GM21447 (cell line): ENCODE measurements at regions not wholly inside any gene's neighbourhood (a gene's known extent, or its start where the extent isn't known, plus 50 kb on each side); places are given as distances from the start of the nearest gene placed in this dataset.
"Not testable (repeated sequence)": the region's sequence is repeated elsewhere in the genome, so short reads cannot be mapped to it uniquely, and the experiment has no call there.

Experiments
- ATAC-seq: cut with Tn5 transposase; IDR thresholded peaks from one replicate; pipeline ENCODE4 v1.9.1; 2021; ENCODE audit not compliant: unreplicated experiment

- ATAC-seq: no peak
Measured at GRCh38 chr7:32224276-32224675, 154.1 kb upstream of the PDE1C start.

GRCh38 chr7:32223721-32224120, 153.5 kb upstream of the PDE1C start:
- no peak for ATAC-seq

- no peak for ATAC-seq
Measured at GRCh38 chr7:32223071-32223650, 153.0 kb upstream of the PDE1C start.

GRCh38 chr7:32222251-32222900, 152.2 kb upstream of the PDE1C start:
- ATAC-seq: no peak

DNA sequence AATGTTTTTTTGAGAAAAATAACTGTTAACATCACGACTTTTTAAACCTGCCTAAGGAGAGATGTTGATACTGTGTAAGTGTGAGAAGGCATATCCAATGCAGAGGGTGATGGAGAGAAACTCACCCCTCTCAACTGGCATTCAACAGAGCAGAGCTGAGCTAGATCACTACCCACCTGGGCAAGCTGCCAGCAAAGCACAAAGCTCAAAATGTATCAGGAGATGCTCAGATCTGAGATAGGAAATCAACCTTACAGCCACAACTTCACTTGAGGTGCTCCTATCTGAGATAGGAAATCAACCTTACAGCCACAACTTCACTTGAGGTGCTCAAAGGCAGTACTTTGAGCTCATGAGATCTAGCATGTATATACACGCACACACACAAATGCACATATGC, 151.5 kb upstream of the PDE1C start:
- no peak for ATAC-seq

- ATAC-seq: no peak
Measured at GRCh38 chr7:32221056-32221455, 150.8 kb upstream of the PDE1C start.

- ATAC-seq: not testable (repeated sequence)
Measured at GRCh38 chr7:32219831-32220230, 149.6 kb upstream of the PDE1C start.

- ATAC-seq: no peak
Measured at GRCh38 chr7:32219416-32219815, 149.2 kb upstream of the PDE1C start.

- no peak for ATAC-seq
Measured at GRCh38 chr7:32218741-32219288, 148.6 kb upstream of the PDE1C start.

DNA sequence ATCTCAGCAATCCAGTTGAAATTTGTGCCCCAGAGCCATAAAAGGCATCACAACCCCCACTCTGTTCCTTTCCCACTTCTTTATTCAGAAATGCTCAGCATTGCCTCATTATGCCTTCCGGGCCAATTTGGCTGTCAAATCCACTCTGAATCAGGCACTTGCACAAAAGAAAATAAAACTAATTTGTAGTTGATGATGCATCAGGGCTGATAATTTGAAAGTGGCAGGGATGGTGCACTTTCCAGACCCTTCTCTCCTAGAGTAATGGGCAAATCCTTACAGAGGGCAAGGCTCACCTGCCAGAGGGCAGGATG, 147.9 kb upstream of the PDE1C start:
- no peak for ATAC-seq

- ATAC-seq: no peak
Measured at GRCh38 chr7:32217341-32218153, 147.3 kb upstream of the PDE1C start.

DNA sequence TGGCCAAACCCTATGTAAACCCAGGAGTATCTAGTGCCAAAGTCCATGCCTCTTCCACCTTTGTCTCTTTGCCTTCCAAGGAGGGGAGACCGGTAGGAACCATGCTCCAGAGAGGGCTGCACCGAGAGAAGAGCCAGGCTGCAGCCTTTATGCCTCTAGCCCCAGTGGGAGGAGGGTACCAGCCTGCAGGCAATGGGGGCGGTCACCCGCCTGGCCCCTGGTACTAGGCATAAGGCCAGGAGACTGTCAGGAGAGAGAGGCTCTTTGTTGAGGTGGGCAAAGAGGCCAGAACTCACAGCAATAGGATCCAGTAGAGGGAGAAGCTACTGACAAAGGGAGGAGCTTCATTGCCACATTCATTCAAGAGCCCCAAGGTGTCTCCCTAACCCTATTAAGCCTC, 146.6 kb upstream of the PDE1C start:
- no peak for ATAC-seq

DNA sequence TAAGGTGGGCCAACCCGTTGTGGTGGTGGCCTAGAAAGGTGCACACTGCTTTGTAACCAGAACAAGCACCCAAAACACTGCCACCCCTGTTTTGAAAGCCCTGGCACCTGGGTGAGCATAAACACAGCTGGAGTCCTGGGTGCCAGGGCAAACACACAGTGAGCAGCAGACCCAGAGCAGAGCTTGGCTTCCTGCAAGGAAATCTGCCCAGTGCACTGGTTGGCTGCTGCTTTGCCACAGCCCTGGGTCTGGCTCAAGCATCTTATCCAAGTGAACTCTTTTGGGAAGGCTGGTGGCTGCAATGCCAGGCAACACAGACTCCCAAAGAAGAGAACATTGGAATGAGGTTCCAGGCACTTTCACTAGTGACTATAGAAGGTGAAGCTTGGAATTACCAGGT, 145.5 kb upstream of the PDE1C start:
- no peak for ATAC-seq

DNA sequence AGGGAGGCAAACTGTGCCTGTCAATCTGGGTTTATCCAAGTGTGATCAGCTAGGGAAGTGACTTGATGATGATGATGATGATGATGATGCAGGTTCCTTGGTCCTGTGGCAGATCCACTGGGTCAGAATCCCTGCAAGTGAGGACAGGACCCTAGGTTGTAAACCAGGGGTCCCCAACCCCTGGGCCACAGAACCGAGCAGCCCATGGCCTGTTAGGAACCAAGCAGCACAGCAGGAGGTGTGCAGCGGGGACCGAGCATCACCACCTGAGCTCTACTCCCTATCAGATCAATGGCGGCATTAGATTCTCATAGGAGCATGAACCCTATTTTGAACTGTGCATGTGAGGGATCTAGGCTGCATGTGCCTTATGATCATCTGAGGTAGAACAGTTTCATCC, 144.7 kb upstream of the PDE1C start:
- ATAC-seq: no peak

DNA sequence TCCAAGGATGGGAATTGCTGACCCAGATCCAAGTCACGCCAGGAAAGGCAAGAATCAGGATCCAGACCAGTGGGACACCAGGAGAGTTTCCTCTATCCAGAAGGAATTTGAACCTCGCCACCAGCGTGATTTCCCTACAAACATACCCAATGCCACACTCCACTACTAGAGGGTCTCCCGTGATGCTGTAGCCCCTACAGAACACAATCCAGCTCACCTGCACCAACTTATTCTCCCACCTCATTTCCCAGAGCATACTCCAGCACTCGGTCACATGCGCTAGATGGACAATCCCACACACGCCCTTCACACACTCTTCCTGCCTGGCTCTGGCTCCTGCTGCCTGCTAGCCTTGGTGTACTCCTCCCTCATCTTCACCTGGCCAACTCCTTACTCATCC, 142.1 kb upstream of the PDE1C start:
- ATAC-seq: no peak

DNA sequence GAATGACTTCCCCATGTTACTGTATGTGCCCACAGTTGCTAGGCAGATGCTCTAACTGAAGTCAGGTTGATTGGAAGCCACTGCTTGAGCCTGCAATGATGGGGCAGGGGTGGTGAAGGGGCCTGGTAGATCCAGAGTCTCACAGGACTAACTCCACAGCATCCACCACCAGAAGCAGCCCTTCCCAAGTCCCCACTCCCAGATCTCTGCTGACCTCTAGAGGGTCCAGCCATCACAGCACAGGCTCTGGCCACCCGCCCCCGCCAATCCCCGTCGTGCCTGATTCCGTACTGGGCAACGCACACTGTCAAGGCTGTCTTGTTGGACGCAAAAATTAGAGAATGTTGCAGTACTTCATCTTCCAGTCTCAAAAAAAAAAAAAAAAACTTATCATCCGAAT, 136.8 kb upstream of the PDE1C start:
- no peak for ATAC-seq

DNA sequence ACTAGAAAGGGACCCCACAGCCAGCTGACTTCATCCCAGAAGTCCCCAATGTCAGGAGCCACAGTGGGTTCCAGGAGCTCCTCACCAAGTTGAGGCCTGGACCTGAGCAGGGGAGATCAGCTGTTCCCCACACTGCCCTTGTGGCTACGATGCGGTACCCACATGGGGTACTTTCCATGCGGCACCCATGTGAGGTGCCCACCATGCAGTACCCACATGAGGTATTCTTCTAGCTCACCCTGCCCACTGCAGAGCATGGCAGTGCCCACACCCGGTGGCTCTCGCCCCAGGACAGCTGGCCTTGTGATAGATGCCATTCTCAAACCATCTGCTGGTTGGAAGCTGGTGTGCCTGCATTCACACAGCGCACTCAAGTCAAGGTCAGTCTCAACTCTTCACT, 136.3 kb upstream of the PDE1C start:
- no peak for ATAC-seq

DNA sequence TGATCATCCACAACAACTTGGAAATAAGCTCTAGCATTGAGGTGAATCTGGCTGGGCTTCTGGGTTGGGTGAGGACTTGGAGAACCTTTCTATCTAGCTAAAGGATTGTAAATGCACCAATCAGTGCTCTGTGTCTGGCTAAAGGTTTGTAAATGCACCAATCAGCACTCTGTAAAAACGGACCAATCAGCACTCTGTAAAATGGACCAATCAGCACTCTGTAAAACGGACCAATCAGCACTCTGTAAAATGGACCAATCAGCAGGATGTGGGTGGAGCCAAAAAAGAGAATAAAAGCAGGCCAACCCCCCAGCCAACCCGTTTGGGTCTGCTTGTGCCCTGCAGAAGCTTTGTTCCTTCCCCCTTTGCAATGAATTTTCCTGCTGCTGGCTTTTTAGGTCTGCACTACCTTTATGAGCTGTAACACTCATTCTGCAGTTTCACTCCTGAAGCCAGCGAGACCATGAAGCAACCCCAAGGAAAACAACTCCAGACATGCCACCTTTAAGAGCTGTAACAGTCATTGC, 135.2 kb upstream of the PDE1C start:
- ATAC-seq: not testable (repeated sequence)

- ATAC-seq: peak; percentile 60
Measured at GRCh38 chr7:32204361-32205018, 134.3 kb upstream of the PDE1C start.

GRCh38 chr7:32200646-32201045, 130.4 kb upstream of the PDE1C start:
- no peak for ATAC-seq

DNA sequence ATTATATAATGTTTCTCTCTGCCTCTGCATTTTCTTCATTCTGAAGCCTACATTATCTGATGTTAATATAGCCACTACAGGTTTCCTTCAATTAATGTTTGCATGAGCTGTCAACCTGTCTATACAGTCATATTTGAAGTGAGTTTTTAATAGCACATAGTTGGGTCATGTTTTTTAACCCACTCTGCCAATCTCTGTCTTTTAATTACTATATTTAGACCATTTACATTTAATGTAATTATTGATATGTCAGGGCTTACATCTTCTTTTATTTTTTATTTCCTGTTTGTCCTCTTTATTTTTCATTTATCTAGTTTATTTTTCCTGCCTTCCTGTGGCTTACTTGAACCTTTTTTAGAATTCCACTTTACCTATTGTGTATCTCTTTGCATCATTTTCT, 124.3 kb upstream of the PDE1C start:
- ATAC-seq: no peak
